A549 (cell line): ENCODE measurements at regions not wholly inside any gene's neighbourhood (a gene's known extent, or its start where the extent isn't known, plus 50 kb on each side); places are given as distances from the start of the nearest gene placed in this dataset.
A peak's percentile ranks its signal among the peaks of the same experiment; 100 is the strongest.

ENCODE experiments used
- ATAC-seq, 2 experiments: fragments of 200-7000 bp in 1 of 2; fragments of >200 bp in 1 of 2; cut with Nextera tagmentation in 1 of 2; cut with Tn5 transposase in 1 of 2; 3 replicates each; pipeline versions ENCODE4 v1.8.0 to v1.9.1; 2018 to 2020; ENCODE audit warnings: mild to moderate bottlenecking in 1 of 2, moderate library complexity in 1 of 2
- CTCF ChIA-PET: fragments of 300-600 bp; sonication (Branson Sonifier 250); formaldehyde crosslinking; extraction: SDS; loops from one replicate; lab custom pipeline; 2021; ENCODE audit warnings: antibody characterized with exemption, inconsistent platforms; lab: Yijun Ruan, JAX
- POLR2A ChIA-PET: fragments of 350-600 bp; formaldehyde crosslinking; extraction: SDS; loops from one replicate; lab custom pipeline; 2021; ENCODE audit warnings: antibody characterized with exemption, inconsistent platforms; lab: Yijun Ruan, JAX
- DNase-seq, 2 experiments: peaks; one replicate each; pipeline versions ENCODE4 v3.0.0 to v3.0.0-alpha.2; 2011 to 2016; ENCODE audit warnings: low read depth in 1 of 2, low spot score in 1 of 2
- FAIRE-seq: peaks from 2 replicates; lab custom pipeline; 2011; peaks lifted over from hg19 to GRCh38; lab: Jason Lieb, UNC
- H3K27ac ChIP-seq, 2 experiments: fragments of >200 bp; sonication (Bioruptor Twin); formaldehyde crosslinking; 3 replicates each; pipeline ENCODE4 v1.5.1; 2016 to 2017
- H3K4me1 ChIP-seq: fragments of >200 bp; sonication (Bioruptor Twin); formaldehyde crosslinking; 3 replicates; pipeline ENCODE4 v1.6.1; 2016
- H3K4me2 ChIP-seq: fragments of >200 bp; sonication (Bioruptor Twin); formaldehyde crosslinking; 3 replicates; pipeline ENCODE4 v1.6.1; 2016
- H3K4me3 ChIP-seq: fragments of >200 bp; sonication (Bioruptor Twin); formaldehyde crosslinking; 3 replicates; pipeline ENCODE4 v1.5.1; 2016
- H3K9me3 ChIP-seq: fragments of >200 bp; sonication (Bioruptor Twin); formaldehyde crosslinking; 3 replicates; pipeline ENCODE4 v1.6.1; 2016
- CBX8 ChIP-seq: fragments of 200-600 bp; sonication (generic); IDR thresholded peaks from 2 replicates; pipeline ENCODE4 v1.6.1; 2016
- EP300 ChIP-seq, 2 experiments: fragments of >200 bp; sonication (Bioruptor Twin); formaldehyde crosslinking; IDR thresholded peaks; 2 replicates in 1 of 2; 3 replicates in 1 of 2; pipeline ENCODE4 v1.6.1; 2016 to 2017
- JUNB ChIP-seq: fragments of >200 bp; sonication (Bioruptor Twin); formaldehyde crosslinking; IDR thresholded peaks from 2 replicates; pipeline ENCODE4 v1.6.1; 2016
- POLR2A ChIP-seq: IDR thresholded peaks from 2 replicates; pipeline ENCODE4 v1.6.1; 2012; ENCODE audit warnings: mild to moderate bottlenecking, low read length
- RAD21 ChIP-seq, 2 experiments: fragments of >200 bp in 1 of 2; sonication (Bioruptor Twin) in 1 of 2; formaldehyde crosslinking in 1 of 2; IDR thresholded peaks in 1 of 2; conservative IDR thresholded peaks in 1 of 2; 2 replicates in 1 of 2; 3 replicates in 1 of 2; pipeline ENCODE4 v1.6.1; 2012 to 2018; ENCODE audit warnings: inconsistent platforms in 1 of 2
- SREBF2 ChIP-seq: fragments of 450-650 bp; IDR thresholded peaks from 2 replicates; pipeline ENCODE4 v1.6.1; 2014; ENCODE audit warnings: mild to moderate bottlenecking, moderate library complexity
- TFCP2L1 ChIP-seq: fragments of 250-450 bp; sonication (Bioruptor Pico); IDR thresholded peaks from 2 replicates; pipeline ENCODE4 v1.5.0; 2021; ENCODE audit warnings: mild to moderate bottlenecking
- USF2 ChIP-seq: fragments of 450-650 bp; IDR thresholded peaks from 2 replicates; pipeline ENCODE4 v1.6.1; 2014; ENCODE audit warnings: antibody characterized with exemption
- ZFP36 ChIP-seq: fragments of 450-650 bp; IDR thresholded peaks from 2 replicates; pipeline ENCODE4 v1.6.1; 2014; ENCODE audit warnings: borderline replicate concordance; ENCODE audit not compliant: partially characterized antibody
- WGBS: methylation state at CpG from one replicate; pipeline ENCODE4 v1.1.6; 2017; ENCODE audit errors: missing lambda C conversion rate; 5-methylcytosine and 5-hydroxymethylcytosine counted together
- TF ChIP-seq, protein P1 (sequence below): IDR thresholded peaks from 2 replicates; pipeline ENCODE4 v1.6.1; 2012
- TF ChIP-seq, protein P2 (sequence below): IDR thresholded peaks from 2 replicates; pipeline ENCODE4 v1.6.1; 2012
- TF ChIP-seq, protein P3 (sequence below): fragments of >200 bp; sonication (Bioruptor Twin); formaldehyde crosslinking; IDR thresholded peaks from 3 replicates; pipeline ENCODE4 v1.6.1; 2016

DNA sequence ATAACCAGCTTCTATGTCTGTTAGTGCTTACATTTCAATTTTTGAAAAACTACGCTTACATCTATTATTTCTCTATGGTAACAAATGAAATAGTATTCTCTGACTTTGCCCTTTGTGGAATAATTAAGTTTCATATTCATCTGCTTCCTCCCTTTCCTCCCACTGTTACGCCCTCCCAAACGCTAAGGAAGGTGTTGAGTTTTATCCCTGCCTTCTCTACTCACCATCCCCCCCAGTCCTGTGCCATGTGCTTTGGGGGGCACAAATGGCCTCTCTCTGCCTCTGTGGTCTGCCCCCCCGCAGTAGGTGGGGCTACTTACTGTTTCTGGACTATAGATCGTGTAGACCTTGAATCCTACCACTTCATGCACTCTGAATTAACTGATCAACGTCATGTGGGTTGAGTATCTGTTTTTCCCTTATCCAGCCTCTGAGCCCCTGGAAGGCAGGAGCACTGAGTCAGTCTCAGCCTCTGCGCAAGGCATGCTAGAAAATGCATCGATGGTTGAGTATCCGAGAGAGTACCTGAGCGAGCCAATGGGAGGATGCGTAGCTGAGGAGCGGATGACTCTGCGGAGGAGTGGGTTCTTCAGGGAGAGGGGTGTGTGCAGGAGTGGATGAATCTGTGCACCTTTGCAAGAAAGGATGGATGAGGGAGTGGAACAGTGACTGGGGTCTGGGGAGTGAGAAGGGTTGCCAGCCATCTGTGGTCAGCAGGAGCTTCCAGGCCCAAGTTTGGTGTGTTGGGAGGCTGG is 114.5 kb upstream of the RTL1 start (continued):
- TF ChIP-seq ZFP36, result no peak

DNA sequence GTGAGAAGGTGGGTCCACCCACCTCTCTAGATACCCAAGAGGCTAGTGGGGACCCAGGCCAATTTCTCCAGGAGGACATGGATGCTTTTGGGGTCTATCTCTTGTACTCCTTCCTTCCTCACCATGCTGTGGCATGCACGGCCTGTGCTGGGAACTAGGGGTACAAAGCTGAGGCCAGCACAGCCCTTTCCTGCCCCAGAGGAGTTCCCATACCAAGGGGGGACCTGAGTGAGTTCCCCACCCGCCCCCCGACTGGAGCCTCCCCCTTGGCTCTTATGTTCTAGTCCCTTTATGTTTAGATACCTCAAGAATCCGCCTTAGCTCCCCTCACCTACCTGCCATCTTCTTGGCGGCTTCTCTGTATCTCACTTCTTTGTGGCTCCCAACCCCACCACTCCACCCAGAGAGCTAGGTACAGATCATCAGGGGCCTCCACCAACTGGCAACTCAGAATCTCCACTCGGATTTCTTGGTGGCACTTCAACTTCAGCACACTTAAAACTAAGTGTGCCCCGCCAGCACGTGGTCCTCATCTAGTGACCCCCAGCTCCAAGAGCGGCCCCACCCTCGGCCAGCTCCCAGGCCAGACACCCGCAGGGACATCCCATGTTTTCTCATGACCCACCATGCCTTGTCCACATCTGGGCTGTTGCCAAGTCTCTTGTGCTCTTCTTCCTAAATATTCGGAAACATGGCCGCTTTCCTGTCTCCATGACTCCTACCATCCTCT is 115.2 kb upstream of the RTL1 start:
- Histone ChIP-seq H3K4me1 (no peaks in the 10 kb centered on the region), H3K27ac (no peak overlapping the region), H3K4me3 (no peak overlapping the region), H3K9me3 (no peaks in the 10 kb centered on the region), H3K4me2 (no peak overlapping the region)
- POLR2A ChIA-PET, result no interaction called here
- FAIRE-seq, result no peak
- TF ChIP-seq POLR2A, result no peak
- TF ChIP-seq USF2, result no peak
- no peak for TF ChIP-seq RAD21 (conservative IDR thresholded peaks at IDR 0.05 in 1 of 2, IDR thresholded peaks at IDR 0.05 in 1 of 2)
- no peak for TF ChIP-seq TFCP2L1 (CRISPR knock-in tag)
- TF ChIP-seq SREBF2, result no peak
- TF ChIP-seq, protein P1, sequence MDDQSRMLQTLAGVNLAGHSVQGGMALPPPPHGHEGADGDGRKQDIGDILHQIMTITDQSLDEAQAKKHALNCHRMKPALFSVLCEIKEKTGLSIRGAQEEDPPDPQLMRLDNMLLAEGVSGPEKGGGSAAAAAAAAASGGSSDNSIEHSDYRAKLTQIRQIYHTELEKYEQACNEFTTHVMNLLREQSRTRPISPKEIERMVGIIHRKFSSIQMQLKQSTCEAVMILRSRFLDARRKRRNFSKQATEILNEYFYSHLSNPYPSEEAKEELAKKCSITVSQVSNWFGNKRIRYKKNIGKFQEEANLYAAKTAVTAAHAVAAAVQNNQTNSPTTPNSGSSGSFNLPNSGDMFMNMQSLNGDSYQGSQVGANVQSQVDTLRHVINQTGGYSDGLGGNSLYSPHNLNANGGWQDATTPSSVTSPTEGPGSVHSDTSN, result no peak
- TF ChIP-seq, protein P2, sequence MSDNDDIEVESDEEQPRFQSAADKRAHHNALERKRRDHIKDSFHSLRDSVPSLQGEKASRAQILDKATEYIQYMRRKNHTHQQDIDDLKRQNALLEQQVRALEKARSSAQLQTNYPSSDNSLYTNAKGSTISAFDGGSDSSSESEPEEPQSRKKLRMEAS, result no peak
- no peak for DNase-seq
- ATAC-seq, result no peak; a peak in 1 of 6 replicates
- WGBS, result 92% methylated on average over 12 of the region's 13 CpGs
- CTCF ChIA-PET, result interaction anchor here (1.2 kb wide), 1 partner anchor 13 kb away, joined by 4 read pairs; no protein-coding TSS in a partner anchor

- POLR2A ChIA-PET, result no interaction called here
Observed at GRCh38 chr14:101019541-101019940, 116.0 kb upstream of the RTL1 start.

DNA sequence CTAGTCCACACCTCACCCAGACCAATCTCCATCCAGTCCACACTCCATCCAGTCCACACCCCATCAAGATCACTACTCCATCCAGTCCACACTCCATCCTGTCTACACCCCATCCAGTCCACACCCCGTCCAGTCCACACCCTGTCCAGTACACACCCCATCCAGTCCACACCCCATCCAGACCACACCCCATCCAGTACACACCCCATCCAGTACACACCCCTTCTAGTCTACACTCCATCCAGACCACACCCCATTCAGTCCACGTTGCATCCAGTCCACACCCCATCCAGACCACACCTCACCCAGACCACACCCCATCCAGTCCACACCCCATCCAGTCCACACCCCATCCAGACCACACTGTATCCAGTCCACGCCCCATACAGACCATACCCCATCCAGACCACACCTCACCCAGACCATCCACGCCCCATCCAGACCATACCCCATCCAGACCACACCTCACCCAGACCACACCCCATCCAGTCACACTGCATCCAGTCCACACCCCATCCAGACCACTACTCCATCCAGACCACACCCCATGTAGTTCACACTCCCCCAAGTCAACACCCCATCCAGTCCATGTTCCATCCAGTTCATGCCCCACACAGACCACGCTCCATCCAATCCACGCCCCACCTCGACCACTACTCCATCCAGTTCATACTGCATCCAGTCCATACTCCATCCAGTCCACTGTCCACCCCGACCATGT is 116.6 kb upstream of the RTL1 start:
- 69% methylated on average over 8 of the region's 8 CpGs for WGBS
- no peak overlapping the region for H3K27ac ChIP-seq
- no peak overlapping the region for H3K4me3 ChIP-seq
- CTCF ChIA-PET, result no interaction called here
- ATAC-seq, result no peak
- H3K4me2 ChIP-seq, result no peak overlapping the region
- no peak for FAIRE-seq
- H3K4me1 ChIP-seq, result no peaks in the 10 kb centered on the region
- no peaks in the 10 kb centered on the region for H3K9me3 ChIP-seq
- TF ChIP-seq JUNB (no peak), CBX8 (no peak)
- TF ChIP-seq, all 56 proteins: peak for 0
- POLR2A ChIA-PET, result no interaction called here
- DNase-seq, result no peak

More at GRCh38 chr14:101019541-101019940, 116.0 kb upstream of the RTL1 start:
- Histone ChIP-seq H3K4me1 (no peaks in the 10 kb centered on the region), H3K9me3 (no peaks in the 10 kb centered on the region), H3K4me2 (no peak overlapping the region), H3K4me3 (no peak overlapping the region), H3K27ac (no peak overlapping the region)
- DNase-seq (peak in 1 of 2 experiments; percentile 8), FAIRE-seq (no peak), ATAC-seq (peak in 1 of 2 experiments; percentile 54; a peak in 2 of 6 replicates)
- 86% methylated on average over 2 of the region's 2 CpGs for WGBS
- CTCF ChIA-PET, result interaction anchor here (1.2 kb wide), 1 partner anchor 14 kb away, joined by 4 read pairs; no protein-coding TSS in a partner anchor
- no peak for TF ChIP-seq EP300 (IDR thresholded peaks at IDR 0.05)
- TF ChIP-seq, protein P3, sequence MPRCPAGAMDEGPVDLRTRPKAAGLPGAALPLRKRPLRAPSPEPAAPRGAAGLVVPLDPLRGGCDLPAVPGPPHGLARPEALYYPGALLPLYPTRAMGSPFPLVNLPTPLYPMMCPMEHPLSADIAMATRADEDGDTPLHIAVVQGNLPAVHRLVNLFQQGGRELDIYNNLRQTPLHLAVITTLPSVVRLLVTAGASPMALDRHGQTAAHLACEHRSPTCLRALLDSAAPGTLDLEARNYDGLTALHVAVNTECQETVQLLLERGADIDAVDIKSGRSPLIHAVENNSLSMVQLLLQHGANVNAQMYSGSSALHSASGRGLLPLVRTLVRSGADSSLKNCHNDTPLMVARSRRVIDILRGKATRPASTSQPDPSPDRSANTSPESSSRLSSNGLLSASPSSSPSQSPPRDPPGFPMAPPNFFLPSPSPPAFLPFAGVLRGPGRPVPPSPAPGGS, result no peak
